GM23338 (cell line): ENCODE measurements at regions not wholly inside any gene's neighbourhood (a gene's known extent, or its start where the extent isn't known, plus 50 kb on each side); places are given as distances from the start of the nearest gene placed in this dataset.

ENCODE experiments used
- ATAC-seq: fragments of 200-7000 bp; cut with Tn5 transposase; 3 replicates; pipeline ENCODE4 v1.9.1; 2020
- DNase-seq: peaks from one replicate; pipeline ENCODE4 v3.0.0-alpha.2; 2015; ENCODE audit warnings: low spot score
- H2AFZ ChIP-seq: fragments of 200-600 bp; sonication (generic); 2 replicates; pipeline ENCODE4 v1.8.0; 2016; ENCODE audit warnings: antibody characterized with exemption, mild to moderate bottlenecking, moderate library complexity
- H3F3A ChIP-seq: fragments of 200-600 bp; sonication (generic); replicated peaks from 2 replicates; pipeline ENCODE4 v1.8.0; 2017; ENCODE audit warnings: antibody characterized with exemption, mixed run types, low read depth
- H3K27ac ChIP-seq: fragments of 200-600 bp; sonication (generic); 2 replicates; pipeline ENCODE4 v1.6.1; 2016; ENCODE audit warnings: low read depth
- H3K27me3 ChIP-seq: fragments of 200-600 bp; sonication (generic); 2 replicates; pipeline ENCODE4 v1.8.0; 2016; ENCODE audit warnings: mild to moderate bottlenecking, mixed run types, moderate library complexity; ENCODE audit not compliant: insufficient read depth
- H3K36me3 ChIP-seq: fragments of 200-600 bp; sonication (generic); 2 replicates; pipeline ENCODE4 v1.8.0; 2016; ENCODE audit warnings: mild to moderate bottlenecking; ENCODE audit not compliant: insufficient read depth
- H3K4me1 ChIP-seq: fragments of 200-600 bp; sonication (generic); 2 replicates; pipeline ENCODE4 v1.8.0; 2016; ENCODE audit warnings: mild to moderate bottlenecking, moderate library complexity; ENCODE audit not compliant: insufficient read depth
- H3K4me2 ChIP-seq: fragments of 200-600 bp; sonication (generic); 2 replicates; pipeline ENCODE4 v1.7.1; 2017; ENCODE audit warnings: mixed run types
- H3K4me3 ChIP-seq: fragments of 200-600 bp; sonication (generic); 2 replicates; pipeline ENCODE4 v1.6.1; 2016; ENCODE audit warnings: mixed run types
- H3K79me2 ChIP-seq: fragments of 200-600 bp; sonication (generic); replicated peaks from 2 replicates; pipeline ENCODE4 v1.8.0; 2017; ENCODE audit warnings: mild to moderate bottlenecking; ENCODE audit not compliant: insufficient read depth
- H3K9me2 ChIP-seq: fragments of 200-600 bp; sonication (generic); 2 replicates; pipeline ENCODE4 v1.8.0; 2017; ENCODE audit not compliant: insufficient read depth
- H4K20me1 ChIP-seq: fragments of 200-600 bp; sonication (generic); replicated peaks from 2 replicates; pipeline ENCODE4 v1.8.0; 2017; ENCODE audit warnings: mild to moderate bottlenecking; ENCODE audit not compliant: insufficient read depth
- H3K27ac Mint-ChIP-seq: 2 replicates; pipeline ENCODE4 v1.8.0; 2020; ENCODE audit warnings: inconsistent platforms, mild to moderate bottlenecking, moderate library complexity, mixed read lengths
- H3K27me3 Mint-ChIP-seq: 3 replicates; pipeline ENCODE4 v1.8.0; 2022; ENCODE audit warnings: low read depth, mild to moderate bottlenecking, moderate library complexity, mixed read lengths, inconsistent platforms; ENCODE audit not compliant: insufficient read depth, poor library complexity
- H3K36me3 Mint-ChIP-seq: 3 replicates; pipeline ENCODE4 v1.8.0; 2021; ENCODE audit warnings: low read depth, mild to moderate bottlenecking, inconsistent platforms, moderate library complexity, mixed read lengths
- H3K4me1 Mint-ChIP-seq: 3 replicates; pipeline ENCODE4 v1.8.0; 2020; ENCODE audit warnings: mild to moderate bottlenecking, inconsistent platforms, mixed read lengths
- H3K4me3 Mint-ChIP-seq: 3 replicates; pipeline ENCODE4 v1.8.0; 2021; ENCODE audit warnings: moderate library complexity, mild to moderate bottlenecking, inconsistent platforms, mixed read lengths
- H3K9me3 Mint-ChIP-seq: 3 replicates; pipeline ENCODE4 v1.8.0; 2020; ENCODE audit warnings: moderate library complexity, mild to moderate bottlenecking, inconsistent platforms, mixed read lengths
- CREB1 ChIP-seq: fragments of 250-450 bp; sonication (Bioruptor Pico); IDR thresholded peaks from 2 replicates; pipeline ENCODE4 v1.5.0; 2020; ENCODE audit warnings: low read depth, mild to moderate bottlenecking, moderate library complexity
- NANOG ChIP-seq: IDR thresholded peaks from 2 replicates; pipeline ENCODE4 v1.6.1; 2016; ENCODE audit warnings: antibody characterized with exemption, borderline replicate concordance
- POLR2AphosphoS5 ChIP-seq: IDR thresholded peaks from 2 replicates; pipeline ENCODE4 v1.6.1; 2016; ENCODE audit warnings: antibody characterized with exemption, low read depth
- STAT1 ChIP-seq: IDR thresholded peaks from one replicate; pipeline ENCODE4 v1.6.1; 2016; ENCODE audit warnings: antibody characterized with exemption; ENCODE audit not compliant: unreplicated experiment
- ZNF114 ChIP-seq: fragments of 250-450 bp; sonication (Bioruptor Pico); IDR thresholded peaks from 2 replicates; pipeline ENCODE4 v1.5.0; 2020; ENCODE audit warnings: mild to moderate bottlenecking, moderate library complexity
- ZNF331 ChIP-seq: fragments of 250-450 bp; sonication (Bioruptor Pico); IDR thresholded peaks from 2 replicates; pipeline ENCODE4 v1.5.0; 2020; ENCODE audit warnings: low read depth, mild to moderate bottlenecking, moderate library complexity
- ZNF462 ChIP-seq: fragments of 250-450 bp; sonication (Bioruptor Pico); IDR thresholded peaks from 2 replicates; pipeline ENCODE4 v1.5.0; 2020; ENCODE audit warnings: mild to moderate bottlenecking, moderate library complexity
- TF ChIP-seq, protein P1 (sequence below): IDR thresholded peaks from one replicate; pipeline ENCODE4 v1.6.1; 2018; ENCODE audit warnings: antibody characterized with exemption; ENCODE audit not compliant: unreplicated experiment
- TF ChIP-seq, protein P2 (sequence below), 2 experiments: fragments of 200-600 bp in 1 of 2; sonication (generic) in 1 of 2; conservative IDR thresholded peaks; 2 replicates each; pipeline versions ENCODE4 v1.5.1 to v1.6.1; 2016 to 2017; ENCODE audit warnings: antibody characterized with exemption in 2 of 2, low read depth in 2 of 2, mild to moderate bottlenecking in 2 of 2, moderate library complexity in 1 of 2

DNA sequence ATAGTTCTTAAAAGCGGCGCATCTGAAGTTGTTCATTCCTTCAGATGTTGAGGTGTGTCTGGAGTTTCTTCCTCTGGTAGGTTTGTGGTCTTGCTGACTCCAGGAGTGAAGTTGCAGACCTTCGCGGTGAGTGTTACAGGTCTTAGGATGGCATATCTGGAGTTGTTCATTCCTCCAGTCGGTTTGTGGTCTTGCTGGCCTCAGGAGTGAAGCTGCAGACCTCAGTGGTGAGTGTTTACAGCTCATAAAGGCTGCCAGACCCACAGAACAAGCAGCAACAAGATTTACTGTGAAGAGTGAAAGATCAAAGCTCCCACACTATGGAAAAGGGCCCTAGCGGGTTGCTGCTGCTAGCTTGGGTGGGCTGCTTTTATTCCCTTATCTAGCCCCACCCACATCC lies 201.7 kb upstream of the PDGFD start (continued):
- TF ChIP-seq, protein P1, sequence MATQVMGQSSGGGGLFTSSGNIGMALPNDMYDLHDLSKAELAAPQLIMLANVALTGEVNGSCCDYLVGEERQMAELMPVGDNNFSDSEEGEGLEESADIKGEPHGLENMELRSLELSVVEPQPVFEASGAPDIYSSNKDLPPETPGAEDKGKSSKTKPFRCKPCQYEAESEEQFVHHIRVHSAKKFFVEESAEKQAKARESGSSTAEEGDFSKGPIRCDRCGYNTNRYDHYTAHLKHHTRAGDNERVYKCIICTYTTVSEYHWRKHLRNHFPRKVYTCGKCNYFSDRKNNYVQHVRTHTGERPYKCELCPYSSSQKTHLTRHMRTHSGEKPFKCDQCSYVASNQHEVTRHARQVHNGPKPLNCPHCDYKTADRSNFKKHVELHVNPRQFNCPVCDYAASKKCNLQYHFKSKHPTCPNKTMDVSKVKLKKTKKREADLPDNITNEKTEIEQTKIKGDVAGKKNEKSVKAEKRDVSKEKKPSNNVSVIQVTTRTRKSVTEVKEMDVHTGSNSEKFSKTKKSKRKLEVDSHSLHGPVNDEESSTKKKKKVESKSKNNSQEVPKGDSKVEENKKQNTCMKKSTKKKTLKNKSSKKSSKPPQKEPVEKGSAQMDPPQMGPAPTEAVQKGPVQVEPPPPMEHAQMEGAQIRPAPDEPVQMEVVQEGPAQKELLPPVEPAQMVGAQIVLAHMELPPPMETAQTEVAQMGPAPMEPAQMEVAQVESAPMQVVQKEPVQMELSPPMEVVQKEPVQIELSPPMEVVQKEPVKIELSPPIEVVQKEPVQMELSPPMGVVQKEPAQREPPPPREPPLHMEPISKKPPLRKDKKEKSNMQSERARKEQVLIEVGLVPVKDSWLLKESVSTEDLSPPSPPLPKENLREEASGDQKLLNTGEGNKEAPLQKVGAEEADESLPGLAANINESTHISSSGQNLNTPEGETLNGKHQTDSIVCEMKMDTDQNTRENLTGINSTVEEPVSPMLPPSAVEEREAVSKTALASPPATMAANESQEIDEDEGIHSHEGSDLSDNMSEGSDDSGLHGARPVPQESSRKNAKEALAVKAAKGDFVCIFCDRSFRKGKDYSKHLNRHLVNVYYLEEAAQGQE = no peak
- no peak for TF ChIP-seq POLR2AphosphoS5
- TF ChIP-seq STAT1 = no peak
- TF ChIP-seq ZNF114 = no peak
- TF ChIP-seq, protein P2, sequence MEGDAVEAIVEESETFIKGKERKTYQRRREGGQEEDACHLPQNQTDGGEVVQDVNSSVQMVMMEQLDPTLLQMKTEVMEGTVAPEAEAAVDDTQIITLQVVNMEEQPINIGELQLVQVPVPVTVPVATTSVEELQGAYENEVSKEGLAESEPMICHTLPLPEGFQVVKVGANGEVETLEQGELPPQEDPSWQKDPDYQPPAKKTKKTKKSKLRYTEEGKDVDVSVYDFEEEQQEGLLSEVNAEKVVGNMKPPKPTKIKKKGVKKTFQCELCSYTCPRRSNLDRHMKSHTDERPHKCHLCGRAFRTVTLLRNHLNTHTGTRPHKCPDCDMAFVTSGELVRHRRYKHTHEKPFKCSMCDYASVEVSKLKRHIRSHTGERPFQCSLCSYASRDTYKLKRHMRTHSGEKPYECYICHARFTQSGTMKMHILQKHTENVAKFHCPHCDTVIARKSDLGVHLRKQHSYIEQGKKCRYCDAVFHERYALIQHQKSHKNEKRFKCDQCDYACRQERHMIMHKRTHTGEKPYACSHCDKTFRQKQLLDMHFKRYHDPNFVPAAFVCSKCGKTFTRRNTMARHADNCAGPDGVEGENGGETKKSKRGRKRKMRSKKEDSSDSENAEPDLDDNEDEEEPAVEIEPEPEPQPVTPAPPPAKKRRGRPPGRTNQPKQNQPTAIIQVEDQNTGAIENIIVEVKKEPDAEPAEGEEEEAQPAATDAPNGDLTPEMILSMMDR (conservative IDR thresholded peaks at IDR 0.05; ENCODE audit: low read depth in 2 of 2) = no peak
- TF ChIP-seq ZNF331 (CRISPR knock-in tag) = no peak
- TF ChIP-seq NANOG = no peak

DNA sequence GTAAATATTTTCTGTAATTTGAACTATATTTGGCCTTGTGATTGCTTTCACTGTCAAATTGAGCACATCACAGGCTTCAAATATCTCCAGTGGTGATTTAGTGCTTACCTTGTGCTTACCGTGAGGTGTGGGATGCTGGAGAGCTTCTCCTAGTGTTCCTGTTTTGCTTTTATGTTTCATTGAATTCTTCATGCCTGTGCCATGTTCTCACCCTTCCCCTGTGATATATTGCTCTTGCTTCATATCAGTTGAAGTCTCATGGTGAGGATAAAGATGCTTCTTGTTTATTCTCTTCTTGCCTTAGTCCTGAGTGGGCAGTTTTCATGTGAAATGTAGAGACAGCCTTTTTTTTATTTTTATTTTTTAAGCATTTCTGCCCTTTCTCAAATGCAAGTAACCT lies 198.0 kb upstream of the PDGFD start:
- no peaks in the 10 kb centered on the region for H3K79me2 ChIP-seq
- H3K4me3 ChIP-seq = no peak overlapping the region
- no peaks in the 10 kb centered on the region for H3F3A ChIP-seq
- ATAC-seq (no peak), DNase-seq (no peak)
- peaks cover 5% of the 10 kb centered on the region; the same call in 2 of the 3 replicates for H3K4me1 Mint-ChIP-seq
- H3K4me1 ChIP-seq = 0 out of 2 replicates have a peak, but pooled peaks cover 9% of the 10 kb centered on the region
- H3K27ac Mint-ChIP-seq = no peak overlapping the region
- H3K36me3 Mint-ChIP-seq = no peaks in the 10 kb centered on the region; the same call in 2 of the 3 replicates
- peak overlapping the region; percentile 86 for H2AFZ ChIP-seq
- no peaks in the 10 kb centered on the region for H3K27me3 Mint-ChIP-seq
- no peak for TF ChIP-seq CREB1 (CRISPR knock-in tag)
- no peak for TF ChIP-seq ZNF462
- TF ChIP-seq POLR2AphosphoS5 = no peak
- TF ChIP-seq ZNF331 (CRISPR knock-in tag) = no peak
- TF ChIP-seq NANOG = no peak
- TF ChIP-seq, protein P1 = no peak
- H3K4me3 Mint-ChIP-seq = no peak overlapping the region
- H4K20me1 ChIP-seq = no peaks in the 10 kb centered on the region
- no peaks in the 10 kb centered on the region for H3K9me2 ChIP-seq
- no peaks in the 10 kb centered on the region for H3K27me3 ChIP-seq
- no peaks in the 10 kb centered on the region for H3K36me3 ChIP-seq
- peaks cover 4% of the 10 kb centered on the region; the same call in 2 of the 3 replicates for H3K9me3 Mint-ChIP-seq
- no peak overlapping the region for H3K27ac ChIP-seq
- H3K4me2 ChIP-seq = no peak overlapping the region
